GM18498 (cell line): ENCODE measurements at regions not wholly inside any gene's neighbourhood (a gene's known extent, or its start where the extent isn't known, plus 50 kb on each side); places are given as distances from the start of the nearest gene placed in this dataset.
"Not testable (repeated sequence)": the region's sequence is repeated elsewhere in the genome, so short reads cannot be mapped to it uniquely, and the experiment has no call there.

Experiments used
- ATAC-seq: cut with Tn5 transposase; IDR thresholded peaks from one replicate; pipeline ENCODE4 v1.9.1; 2021; ENCODE audit warnings: mild to moderate bottlenecking, moderate library complexity; ENCODE audit not compliant: unreplicated experiment

DNA sequence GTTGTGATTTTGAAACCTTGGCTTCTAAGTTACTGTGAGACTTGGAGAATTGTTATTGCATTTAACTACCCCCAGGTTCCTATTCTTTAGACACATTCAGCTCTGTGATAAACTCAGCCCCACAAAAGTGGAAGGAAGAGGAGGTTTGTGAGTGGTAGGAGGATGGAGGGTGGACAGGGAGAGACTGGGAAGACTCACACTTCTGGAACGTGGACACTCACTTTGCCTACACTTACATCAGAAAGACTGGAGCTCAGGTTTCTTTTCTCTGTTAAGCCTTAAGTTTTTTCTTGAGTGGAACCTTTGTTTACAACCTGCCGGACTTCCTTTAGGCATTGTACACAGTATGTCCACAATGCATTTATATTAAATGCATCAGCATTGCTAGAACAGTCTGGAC, 99.0 kb downstream of the AREG start:
- ATAC-seq = no peak

DNA sequence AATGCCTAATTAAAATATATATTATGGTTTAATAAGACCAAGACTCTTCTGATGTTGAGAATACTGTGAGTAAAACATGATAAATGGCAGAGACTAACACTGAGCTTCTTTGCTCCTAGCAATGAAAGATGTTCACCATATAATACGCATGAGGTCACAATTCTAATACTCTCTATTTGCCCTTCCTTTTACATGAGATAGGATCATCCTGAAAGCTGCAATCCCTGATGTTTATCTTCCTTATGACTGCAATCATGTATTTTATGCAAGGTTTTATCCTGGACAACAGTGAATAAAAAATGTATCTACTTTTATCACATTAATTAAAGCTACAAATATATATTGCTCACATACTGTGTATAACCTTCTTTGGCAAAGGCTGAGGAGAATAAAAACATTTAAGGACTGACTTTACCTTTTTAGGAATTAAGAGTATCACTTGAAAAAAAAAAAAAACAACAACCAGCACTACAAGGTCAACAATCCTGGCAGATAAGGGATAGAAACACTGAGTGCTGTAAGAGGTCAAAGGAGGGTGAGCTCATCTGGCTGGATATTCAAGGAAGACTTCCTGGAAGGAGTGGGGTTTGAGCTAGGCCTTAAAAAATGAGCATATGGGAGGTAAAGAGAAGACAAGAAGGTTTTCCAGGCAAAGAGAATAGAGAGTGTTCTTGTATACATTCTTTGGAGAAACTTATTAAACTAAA, 99.9 kb downstream of the AREG start:
- no peak for ATAC-seq

DNA sequence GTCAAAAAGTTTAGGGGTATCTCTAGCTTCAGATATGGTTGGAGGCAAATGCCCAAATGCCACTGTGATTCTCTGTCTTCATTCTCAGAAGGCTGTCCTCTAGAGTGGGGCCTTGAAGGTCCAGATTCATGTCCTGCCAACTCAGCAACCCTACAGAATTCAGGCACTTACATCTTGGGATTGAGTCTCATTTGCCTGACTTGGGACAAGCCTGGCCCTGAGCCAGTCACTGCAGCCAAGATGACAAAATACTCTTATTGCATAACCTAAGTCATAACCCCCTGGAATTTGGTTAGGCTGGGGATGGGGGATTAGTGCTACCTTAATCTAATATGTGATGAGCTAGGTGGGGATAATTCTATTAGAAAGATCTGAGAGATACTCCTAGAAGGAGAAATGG, 100.5 kb downstream of the AREG start:
- ATAC-seq = no peak

DNA sequence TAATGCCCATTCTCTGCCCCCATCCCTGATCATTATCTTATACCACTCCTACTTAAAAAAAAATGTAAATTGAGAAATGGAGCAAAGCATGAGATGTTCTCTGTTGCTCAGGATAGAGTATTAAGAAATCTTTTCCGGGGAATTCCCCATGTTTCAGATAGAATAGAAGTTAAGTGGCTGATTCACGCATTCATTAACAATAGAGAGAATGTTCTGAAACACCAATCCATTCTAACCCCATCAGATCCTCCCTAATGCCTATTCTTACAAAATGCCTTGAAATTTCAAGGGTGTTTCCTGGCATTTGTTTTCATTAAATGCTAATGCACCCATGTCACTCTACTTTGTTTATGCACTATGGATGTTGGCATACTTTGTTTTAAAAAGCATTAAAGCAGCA, 101.1 kb downstream of the AREG start:
- ATAC-seq = no peak

DNA sequence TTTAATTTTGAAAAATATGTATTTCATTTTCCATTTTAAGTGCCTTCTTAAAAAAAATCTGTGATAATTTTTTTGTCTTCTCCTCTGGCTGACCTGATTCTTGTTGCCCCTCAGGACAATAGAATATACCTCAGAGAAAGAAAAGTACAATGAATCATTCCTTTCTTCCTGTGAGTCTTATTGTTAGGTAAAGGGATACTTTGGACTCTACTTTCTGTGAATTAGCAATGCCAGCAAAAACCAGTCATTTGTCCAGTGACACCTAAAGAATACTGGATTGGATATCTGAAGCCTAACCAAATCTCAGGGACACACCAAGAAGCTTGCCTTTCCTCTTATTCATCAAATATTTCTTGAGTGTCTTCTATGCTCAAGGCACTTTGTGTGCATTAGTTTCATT, 102.1 kb downstream of the AREG start:
- ATAC-seq = no peak

DNA sequence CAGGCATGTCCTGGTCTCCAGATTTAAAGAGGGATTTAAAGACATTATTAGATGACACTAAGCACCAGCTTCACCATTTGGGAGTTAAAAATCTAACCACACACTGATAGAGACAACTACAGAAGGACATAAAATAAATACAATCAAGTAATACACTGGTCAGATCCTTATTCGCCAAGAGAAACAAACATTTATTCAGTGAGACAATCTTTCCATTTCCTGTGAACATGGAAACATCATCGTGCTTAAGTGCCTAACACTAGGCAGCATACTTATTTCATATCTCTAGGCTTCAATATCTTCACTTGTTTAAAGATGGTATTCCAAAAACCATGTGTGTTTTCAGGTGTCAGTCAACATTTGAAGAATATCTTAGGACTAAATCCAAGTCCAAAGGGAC, 103.6 kb downstream of the AREG start:
- no peak for ATAC-seq

DNA sequence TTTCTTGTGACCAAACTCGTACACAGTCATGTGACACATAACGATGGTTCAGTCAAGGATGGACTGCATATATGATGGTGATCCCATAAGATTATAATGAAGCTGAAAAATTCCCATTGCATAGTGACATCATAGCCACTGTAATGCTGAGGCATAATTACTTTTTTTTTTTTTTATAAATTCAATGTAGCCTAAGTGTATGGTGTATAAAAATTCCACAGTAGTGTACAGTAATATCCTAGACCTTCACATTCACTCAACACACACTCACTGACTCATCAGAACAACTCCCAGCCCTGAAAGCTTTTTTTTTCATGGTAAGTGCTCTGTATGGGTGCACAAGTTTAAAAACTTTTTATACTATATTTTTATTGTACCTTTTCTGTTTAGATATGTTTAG, 105.0 kb downstream of the AREG start:
- ATAC-seq = no peak

DNA sequence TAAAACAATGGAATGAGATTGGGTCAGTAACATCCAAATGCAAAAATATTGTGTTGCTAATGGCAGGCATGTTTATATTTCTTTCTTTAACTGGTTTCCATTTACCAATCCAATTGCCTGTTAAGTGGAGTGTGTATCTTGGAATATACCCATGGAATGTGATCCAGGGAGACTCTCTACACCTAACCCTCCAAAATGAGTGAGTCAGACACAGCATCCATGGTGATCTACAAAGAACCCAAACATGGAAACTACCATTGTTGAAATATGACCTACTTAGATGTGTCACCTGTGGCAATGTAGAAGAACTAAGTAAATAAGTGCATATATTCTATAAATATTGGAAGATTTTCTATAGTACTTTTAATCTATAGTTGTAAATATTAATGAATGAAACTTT, 110.3 kb downstream of the AREG start:
- no peak for ATAC-seq

DNA sequence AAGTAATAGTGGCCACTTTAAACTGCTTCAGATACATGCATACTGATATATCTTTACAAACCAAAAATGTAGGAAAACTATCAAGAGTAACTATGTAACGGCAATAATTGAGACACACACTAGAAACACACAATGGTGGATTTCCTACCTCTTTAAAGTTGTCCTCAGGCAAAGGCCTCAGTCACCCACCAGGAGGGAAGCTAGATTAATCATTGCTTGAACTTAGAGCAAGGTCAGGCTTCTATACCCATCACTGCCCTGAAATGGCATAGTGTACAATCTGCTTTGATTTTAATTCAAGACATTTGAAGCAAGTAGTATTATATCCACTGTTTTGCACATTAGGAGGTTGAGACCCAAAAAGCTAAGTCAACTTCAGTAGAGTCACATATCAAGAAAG, 110.9 kb downstream of the AREG start:
- no peak for ATAC-seq

DNA sequence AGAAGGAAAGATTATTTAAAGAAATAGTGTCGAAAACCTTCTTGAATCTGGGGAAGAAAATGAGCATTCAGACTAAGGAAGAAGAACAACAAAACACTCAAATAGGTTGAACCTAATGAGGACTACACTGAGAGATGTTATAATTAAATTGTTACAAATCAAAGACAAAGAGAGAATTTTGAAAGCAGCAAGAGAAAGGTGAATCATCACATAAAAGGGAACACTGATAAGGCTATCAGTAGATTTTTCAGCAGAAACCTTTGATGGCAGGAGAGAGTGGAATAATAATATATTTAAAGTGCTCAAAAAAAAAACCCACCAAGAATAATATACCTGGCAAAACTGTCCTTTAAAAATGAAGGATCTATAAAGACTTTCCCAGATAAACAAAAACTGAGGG, 114.9 kb downstream of the AREG start:
- no peak for ATAC-seq

DNA sequence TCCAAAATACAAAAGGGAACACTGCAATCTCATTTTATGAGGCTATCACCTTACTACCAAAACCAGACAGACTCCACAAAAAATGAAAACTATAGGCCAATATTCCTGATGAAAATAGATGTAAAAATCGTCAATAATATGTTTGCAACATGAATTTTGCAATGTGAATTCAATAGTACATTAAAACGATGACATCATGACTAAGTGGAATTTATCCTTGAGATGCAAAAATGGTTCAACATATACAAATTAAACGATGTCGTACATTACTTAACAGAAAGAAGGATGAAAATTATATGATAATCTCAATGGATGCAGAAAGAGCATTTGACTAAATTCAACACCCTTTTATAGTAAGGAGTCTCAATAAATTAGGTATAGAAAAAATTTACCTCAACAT, 123.0 kb downstream of the AREG start:
- ATAC-seq = no peak

DNA sequence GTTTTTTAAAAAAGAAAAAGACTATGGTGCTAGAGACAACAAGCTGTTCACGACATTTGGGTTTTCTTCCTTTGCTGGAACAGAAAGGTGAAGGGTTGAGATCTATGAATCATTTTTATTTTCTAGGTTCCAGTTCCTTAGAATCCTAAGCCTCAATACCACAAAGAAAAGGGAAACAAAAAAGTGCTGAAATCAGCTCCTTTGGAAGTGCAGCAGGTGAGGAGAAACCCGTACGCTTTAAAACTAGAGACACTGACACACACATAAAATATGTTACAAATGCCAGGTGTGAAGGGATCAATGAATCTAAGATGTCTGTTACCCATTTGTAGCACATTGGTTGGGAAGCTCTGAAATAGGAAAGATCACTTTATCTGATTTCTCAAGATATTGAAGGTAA, 125.2 kb downstream of the AREG start:
- no peak for ATAC-seq

DNA sequence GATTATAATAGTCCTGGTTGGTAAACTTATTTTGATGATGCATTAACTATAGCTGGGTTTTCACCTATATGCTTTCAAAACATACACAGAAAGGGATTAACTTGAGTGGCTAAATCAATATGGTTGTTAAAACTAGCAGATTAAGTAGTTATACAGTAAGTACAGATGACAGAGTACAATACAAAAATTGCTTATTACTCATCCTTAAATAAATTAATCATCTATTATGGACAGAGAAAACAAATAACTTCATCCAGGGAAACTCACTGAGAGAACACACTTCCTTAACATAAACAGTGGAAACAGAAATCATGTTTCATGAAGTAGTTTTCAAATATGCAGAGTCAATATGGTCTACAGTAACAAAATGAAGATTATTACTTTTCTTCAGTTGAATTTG, 133.4 kb downstream of the AREG start:
- no peak for ATAC-seq

DNA sequence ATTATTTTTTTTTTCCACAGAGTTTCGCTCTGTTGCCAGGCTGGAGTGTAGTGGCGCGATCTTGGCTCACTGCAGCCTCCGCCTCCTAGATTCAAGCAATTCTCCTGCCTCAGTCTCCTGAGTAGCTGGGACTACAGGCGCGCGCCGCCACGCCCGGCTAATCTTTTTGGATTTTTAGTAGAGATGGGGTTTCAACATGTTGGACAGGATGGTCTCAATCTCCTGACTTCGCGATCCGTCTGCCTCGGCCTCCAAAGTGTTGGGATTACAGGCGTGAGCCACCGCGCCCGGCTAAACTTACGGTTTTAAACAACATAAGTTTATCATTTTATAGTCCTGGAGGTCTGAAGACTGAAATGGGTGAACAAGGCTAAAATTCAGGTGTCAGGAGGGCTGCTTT, 133.9 kb downstream of the AREG start:
- ATAC-seq = not testable (repeated sequence)

DNA sequence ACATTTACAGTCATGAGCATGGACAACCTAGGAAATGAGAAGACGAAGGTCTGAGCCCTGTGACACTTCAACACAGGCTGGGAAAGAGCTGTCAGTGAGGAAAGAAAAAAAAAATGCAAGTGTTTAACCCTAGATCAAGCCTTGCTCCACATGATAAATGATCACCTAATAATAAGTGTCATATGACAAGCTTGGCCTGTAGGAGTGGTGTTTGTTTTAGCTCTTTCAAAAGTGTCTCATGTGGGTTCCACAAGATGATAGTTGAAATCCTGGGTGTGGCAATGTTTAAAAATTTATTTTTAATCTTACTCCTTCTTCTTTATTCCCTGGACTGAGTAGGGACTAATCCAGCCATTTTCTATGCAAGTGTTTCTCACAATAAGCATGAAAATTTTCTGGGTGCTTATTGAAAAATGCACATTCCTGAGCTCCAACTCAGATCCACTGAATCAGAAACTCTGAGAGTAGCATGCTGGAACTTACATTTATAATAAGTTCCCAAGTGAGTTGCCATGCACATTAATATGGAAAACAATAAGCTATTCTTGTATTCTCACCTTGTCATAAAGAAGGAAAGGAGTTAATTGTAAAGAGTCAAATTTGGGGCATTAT, 138.3 kb downstream of the AREG start:
- no peak for ATAC-seq

DNA sequence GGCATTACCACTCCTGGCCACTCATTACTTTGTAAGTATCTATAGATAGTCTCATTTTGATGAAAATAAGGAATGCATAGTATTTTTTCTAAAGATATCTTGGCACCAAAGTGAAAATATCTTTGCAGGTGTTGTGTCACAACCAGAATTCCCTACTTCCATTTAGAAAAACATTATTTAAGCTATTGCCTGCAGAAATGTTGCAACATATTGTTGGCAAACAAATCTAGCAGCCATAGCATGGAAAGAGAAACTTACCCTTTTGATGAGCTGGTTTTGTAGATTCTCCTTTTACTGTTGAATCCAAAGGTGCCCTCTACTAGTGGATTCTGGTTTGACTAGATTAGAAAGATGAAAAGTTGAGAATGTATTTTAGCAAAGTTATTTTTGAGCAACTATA, 138.8 kb downstream of the AREG start:
- no peak for ATAC-seq

DNA sequence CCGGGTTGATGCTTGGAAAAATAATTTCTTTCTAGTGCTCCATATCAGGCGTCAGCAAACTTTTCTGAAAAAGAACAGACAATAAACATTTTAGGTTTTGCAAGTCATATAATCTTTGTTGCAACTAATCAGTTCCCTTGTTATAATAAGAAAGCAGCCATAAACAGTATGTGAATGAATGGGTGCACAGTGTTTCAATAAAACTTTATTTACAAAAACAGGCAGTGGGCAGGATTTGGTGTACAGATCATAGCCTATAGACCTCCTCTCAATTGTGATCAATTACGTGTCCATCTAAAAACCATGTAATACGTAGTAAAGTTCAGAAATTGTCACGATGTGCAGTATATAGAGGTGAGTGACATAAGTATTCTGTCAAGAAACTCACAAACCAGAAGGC, 143.4 kb downstream of the AREG start:
- ATAC-seq = no peak

DNA sequence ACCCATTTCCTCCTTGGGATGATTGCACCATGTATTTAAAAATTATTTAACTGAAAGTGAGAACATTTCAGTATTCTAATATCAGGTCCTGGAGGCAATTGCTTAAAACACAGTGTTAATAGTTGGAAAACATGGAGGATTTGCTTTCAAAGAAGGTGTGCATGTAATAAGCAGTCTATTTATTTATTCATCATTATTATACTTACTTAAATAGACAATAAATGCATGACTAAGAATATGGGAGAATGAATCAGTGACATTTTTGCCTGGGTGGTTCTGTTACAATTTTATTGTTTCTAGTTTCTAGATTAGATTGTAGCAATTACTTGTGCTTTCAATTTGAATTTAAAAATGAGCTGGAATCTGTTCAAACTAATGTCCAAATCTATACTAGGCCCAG, 145.5 kb downstream of the AREG start:
- ATAC-seq = no peak

DNA sequence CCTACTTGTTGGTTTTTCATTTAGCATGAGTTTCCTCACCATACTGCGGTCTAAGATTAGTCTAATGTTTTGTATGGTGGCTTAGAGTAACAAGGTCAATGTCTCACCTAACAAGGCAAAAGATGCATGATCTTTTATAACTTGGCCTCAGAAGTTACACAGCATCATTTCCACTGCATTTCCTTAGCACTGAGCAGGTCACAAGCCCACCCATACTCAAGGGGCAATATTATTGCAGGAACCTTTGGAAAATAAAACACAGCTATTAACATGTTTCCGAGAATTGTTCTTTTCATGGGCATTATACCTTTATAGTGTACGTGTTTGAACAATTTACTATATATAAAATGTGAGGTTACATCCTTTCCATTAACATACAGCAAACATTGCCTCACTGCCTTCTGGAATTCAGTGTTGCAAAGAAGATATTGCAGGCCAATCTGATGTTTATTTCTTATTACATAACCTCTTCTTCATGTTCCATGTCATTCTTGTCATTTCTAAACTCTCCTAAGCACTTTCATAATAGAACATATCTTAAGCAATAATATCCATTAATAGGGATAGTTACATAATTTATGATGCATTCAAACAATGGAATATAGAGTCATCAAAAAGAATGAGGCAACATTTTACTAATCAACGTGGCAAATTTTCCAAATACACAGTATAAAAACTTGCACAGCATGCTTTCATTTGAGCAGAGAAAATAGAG, 153.8 kb downstream of the AREG start:
- no peak for ATAC-seq

DNA sequence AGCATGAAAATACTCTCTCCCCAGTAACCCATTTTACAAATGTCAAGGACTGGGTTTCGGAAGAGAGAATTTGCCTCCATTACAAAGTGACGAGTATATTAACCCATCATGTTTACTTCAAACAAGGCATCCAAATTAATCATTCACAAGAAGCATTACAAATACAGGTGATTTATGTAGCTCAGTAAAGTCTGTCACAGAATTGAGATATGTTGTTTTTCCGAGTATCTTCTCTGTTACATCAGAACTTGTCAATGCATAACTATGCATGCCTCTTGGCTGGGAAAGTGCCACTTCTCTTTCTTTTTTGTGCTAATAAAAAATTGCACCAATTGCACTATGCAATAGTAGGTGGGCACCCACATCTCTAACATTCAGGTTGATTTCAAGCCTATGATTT, 158.2 kb downstream of the AREG start:
- ATAC-seq = no peak

DNA sequence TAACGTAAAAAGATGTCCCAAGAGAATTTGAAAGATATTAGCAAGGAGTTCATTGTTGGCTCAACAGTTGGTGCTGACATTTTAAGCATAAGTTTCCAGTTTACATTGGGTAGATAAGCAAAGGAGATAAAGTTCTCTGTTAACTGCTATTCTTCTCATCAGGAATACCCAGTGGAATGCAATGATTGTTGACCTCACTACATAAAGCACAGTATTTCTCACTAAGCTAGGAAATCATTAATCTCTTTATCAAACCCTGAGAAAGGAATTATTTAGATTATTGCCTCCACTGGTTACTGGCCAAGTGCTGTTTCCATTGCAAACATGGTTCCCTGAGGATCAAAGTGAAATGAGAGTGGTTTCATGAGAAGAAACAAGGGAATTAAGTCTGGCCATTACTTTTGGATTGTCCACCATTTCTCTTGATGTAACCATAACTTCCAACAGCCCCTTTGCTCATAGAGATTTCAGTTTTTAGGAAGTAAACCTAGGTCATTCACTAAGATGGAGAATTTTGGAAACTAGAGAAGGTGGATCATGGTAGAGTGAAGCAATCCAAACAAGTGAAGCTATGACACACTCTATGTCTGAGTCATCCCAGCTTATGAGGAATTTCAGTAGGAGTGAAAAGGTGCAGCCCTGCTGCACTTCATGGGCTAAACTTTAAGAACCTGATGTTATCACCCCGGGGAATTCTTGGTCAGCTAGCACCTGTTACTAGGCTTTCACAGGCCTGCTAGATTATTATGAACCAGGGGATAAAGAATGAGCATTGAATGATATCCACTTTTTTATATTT, 163.4 kb downstream of the AREG start:
- ATAC-seq = no peak

DNA sequence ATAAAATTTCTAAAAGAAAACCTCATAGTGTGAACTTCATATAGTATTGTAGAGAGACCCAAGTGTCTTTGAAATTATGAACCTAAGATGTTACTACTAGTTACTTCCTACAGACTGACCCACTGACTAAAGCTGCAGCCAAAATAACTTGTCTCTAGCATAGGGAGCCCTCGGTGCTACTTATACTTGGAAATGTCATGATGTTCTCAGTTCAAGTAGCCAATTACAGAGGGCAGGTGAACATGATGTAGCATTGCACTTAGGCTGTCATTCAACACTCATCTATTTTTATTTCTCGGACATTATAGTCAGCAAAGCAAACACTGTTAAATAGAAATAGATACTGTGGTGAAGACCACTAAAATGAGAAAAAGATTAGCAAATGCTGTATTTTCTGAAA, 165.6 kb downstream of the AREG start:
- ATAC-seq = no peak
